ENCODE measurements at regions not wholly inside any gene's neighbourhood (a gene's known extent, or its start where the extent isn't known, plus 50 kb on each side); places are given as distances from the start of the nearest gene placed in this dataset.

DNA sequence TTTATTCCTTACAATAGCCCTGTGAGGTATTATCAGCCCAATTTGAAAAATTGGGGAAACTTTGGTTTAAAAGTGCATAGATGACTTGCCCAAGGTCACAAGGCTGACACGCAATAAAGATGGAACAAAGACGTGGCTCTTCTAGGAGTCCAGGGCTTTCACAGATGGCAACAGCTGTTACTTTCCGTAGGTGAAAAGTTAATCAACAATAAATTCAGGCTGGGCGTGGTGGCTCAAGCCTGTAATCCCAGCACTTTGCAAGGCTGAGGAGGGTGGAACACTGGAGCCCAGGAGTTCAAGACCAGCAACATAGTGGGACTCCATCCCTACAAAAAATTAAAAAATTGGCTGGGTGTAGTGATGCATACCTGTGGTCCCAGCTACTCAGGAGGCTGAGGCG lies 87.8 kb upstream of the ATF3 start:
- H3K27me3 ChIP-seq (ENCODE audit: control insufficient read depth, insufficient read depth, low read length), result no peaks in the 10 kb centered on the region
- H3K79me2 ChIP-seq, result no peaks in the 10 kb centered on the region
- H3K9ac ChIP-seq, result no peak overlapping the region
- no peaks in the 10 kb centered on the region for H3K9me3 ChIP-seq (ENCODE audit: control insufficient read depth, low read length)
- no peak overlapping the region for H2AFZ ChIP-seq
- TF ChIP-seq CTCF (IDR thresholded peaks at IDR 0.05), result no peak
- no peaks in the 10 kb centered on the region for H3K36me3 ChIP-seq (ENCODE audit: control insufficient read depth, insufficient read depth, low read length)
- no peak overlapping the region for H3K27ac ChIP-seq
- H3K4me1 ChIP-seq, result no peaks in the 10 kb centered on the region
- no peak overlapping the region for H3K4me3 ChIP-seq (ENCODE audit: low read depth, low read length)
- no peak overlapping the region for H3K4me2 ChIP-seq (ENCODE audit: low read length)

DNA sequence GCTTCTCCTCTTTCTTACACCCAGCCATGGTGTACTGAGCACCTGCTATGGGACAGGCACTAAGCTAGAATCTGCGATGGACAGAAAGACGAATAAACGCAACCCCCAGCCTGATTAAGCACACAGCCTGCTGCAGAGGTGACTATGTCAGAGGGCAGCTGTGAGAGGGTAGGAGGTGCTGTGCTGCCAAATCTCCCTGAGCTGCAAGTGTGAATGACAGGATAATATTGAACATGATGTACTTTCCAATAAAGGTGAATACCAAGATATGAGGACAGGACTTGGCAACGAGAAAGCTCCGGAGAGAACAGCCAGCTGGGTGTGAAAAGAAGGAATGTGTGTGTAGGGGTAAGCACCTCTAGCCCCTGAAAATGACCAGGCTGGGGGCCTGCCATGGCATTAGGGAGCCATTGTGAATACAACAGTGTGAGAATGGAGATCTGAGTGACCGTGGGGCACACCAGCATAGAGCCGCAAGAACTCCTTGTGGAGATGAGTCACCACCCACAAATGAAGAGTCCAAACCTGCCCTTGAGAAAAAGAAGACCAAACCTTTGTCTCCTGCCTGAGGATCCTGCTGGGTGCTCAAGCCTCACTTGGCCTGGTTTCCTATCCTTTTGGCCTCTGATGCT lies 83.0 kb upstream of the ATF3 start:
- H3K4me2 ChIP-seq (ENCODE audit: low read length), result no peak overlapping the region
- no peak overlapping the region for H3K4me3 ChIP-seq (ENCODE audit: low read depth, low read length)
- H3K27ac ChIP-seq, result no peak overlapping the region
- no peaks in the 10 kb centered on the region for H3K27me3 ChIP-seq (ENCODE audit: control insufficient read depth, insufficient read depth, low read length)
- TF ChIP-seq CTCF (IDR thresholded peaks at IDR 0.05), result no peak
- no peaks in the 10 kb centered on the region for H3K9me3 ChIP-seq (ENCODE audit: control insufficient read depth, low read length)
- H3K9ac ChIP-seq, result no peak overlapping the region
- no peaks in the 10 kb centered on the region for H3K36me3 ChIP-seq (ENCODE audit: control insufficient read depth, insufficient read depth, low read length)
- H2AFZ ChIP-seq, result no peak overlapping the region
- no peaks in the 10 kb centered on the region for H3K4me1 ChIP-seq
- H3K79me2 ChIP-seq, result no peaks in the 10 kb centered on the region

- no peak overlapping the region for H2AFZ ChIP-seq
- H3K36me3 ChIP-seq (ENCODE audit: control insufficient read depth, insufficient read depth, low read length), result no peaks in the 10 kb centered on the region
- no peaks in the 10 kb centered on the region for H3K4me1 ChIP-seq
- no peaks in the 10 kb centered on the region for H3K9me3 ChIP-seq (ENCODE audit: control insufficient read depth, low read length)
- no peak for TF ChIP-seq CTCF (IDR thresholded peaks at IDR 0.05)
- H3K27ac ChIP-seq, result no peak overlapping the region
- no peak overlapping the region for H3K4me2 ChIP-seq (ENCODE audit: low read length)
- no peaks in the 10 kb centered on the region for H3K79me2 ChIP-seq
- no peak overlapping the region for H3K9ac ChIP-seq
- no peaks in the 10 kb centered on the region for H3K27me3 ChIP-seq (ENCODE audit: control insufficient read depth, insufficient read depth, low read length)
- H3K4me3 ChIP-seq (ENCODE audit: low read depth, low read length), result no peak overlapping the region
These were observed 82.5 kb upstream of the ATF3 start for GRCh38 chr1:212526111-212526491.

DNA sequence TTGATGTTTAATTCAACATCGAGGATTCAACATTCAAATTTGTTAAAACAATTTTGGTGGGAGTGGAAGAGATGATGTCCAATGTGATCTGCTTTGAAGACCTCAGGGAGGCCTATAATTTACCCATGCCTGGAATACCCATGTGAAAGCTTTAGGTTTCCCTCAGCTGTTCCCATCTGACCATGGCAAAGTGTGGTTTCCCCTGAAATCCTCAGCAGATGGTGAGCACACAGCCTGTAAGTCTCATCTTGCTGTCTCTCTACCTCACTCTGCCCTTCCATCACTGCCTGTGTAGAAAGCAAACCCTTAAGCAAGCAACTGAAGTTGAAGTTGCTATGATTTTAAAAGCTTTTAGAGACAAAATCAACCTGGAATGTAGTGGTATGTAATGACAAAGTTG lies 80.1 kb upstream of the ATF3 start:
- Histone ChIP-seq H3K79me2 (no peaks in the 10 kb centered on the region), H3K4me2 (ENCODE audit: low read length) (no peak overlapping the region), H3K4me1 (no peaks in the 10 kb centered on the region), H3K9ac (no peak overlapping the region), H3K27ac (no peak overlapping the region), H2AFZ (no peak overlapping the region), H3K4me3 (ENCODE audit: low read depth, low read length) (no peak overlapping the region), H3K36me3 (ENCODE audit: control insufficient read depth, insufficient read depth, low read length) (no peaks in the 10 kb centered on the region), H3K9me3 (ENCODE audit: control insufficient read depth, low read length) (no peaks in the 10 kb centered on the region), H3K27me3 (ENCODE audit: control insufficient read depth, insufficient read depth, low read length) (no peaks in the 10 kb centered on the region)
- no peak for TF ChIP-seq CTCF (IDR thresholded peaks at IDR 0.05)

DNA sequence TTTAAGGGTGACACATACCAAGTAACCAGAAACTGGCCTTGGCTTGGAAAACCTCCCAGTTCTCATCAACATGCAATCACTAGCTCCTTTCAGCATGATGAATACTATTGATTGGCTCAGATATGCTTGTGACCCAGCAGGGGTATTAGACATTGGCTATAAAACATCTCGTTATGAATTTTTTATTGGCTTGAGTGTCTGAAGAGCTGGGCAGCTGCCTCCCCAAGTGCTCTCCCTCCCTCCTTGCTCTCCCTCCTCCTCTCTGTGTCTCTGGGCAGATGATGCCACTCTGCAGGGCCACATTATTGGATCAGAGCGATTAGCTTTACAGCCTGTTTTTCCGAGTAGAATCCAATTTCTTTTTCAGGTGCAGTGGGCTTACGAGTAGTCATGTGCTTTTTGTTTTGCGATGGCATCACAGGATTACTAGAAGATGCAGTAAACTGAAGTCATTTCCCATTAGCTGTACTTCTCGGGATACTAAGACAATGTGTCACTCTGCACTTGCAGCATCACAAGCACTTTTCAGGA lies 79.3 kb upstream of the ATF3 start:
- H3K4me1 ChIP-seq, result no peaks in the 10 kb centered on the region
- no peak overlapping the region for H3K27ac ChIP-seq
- no peak overlapping the region for H2AFZ ChIP-seq
- no peaks in the 10 kb centered on the region for H3K27me3 ChIP-seq (ENCODE audit: control insufficient read depth, insufficient read depth, low read length)
- H3K4me2 ChIP-seq (ENCODE audit: low read length), result no peak overlapping the region
- H3K79me2 ChIP-seq, result no peaks in the 10 kb centered on the region
- H3K4me3 ChIP-seq (ENCODE audit: low read depth, low read length), result no peak overlapping the region
- no peaks in the 10 kb centered on the region for H3K9me3 ChIP-seq (ENCODE audit: control insufficient read depth, low read length)
- H3K36me3 ChIP-seq (ENCODE audit: control insufficient read depth, insufficient read depth, low read length), result no peaks in the 10 kb centered on the region
- TF ChIP-seq CTCF (IDR thresholded peaks at IDR 0.05), result no peak
- no peak overlapping the region for H3K9ac ChIP-seq

Data from parathyroid adenoma (tissue), 2 donors.